GM18861 (cell line): ENCODE measurements at regions not wholly inside any gene's neighbourhood (a gene's known extent, or its start where the extent isn't known, plus 50 kb on each side); places are given as distances from the start of the nearest gene placed in this dataset.

Source experiments
- ATAC-seq: cut with Tn5 transposase; IDR thresholded peaks from one replicate; pipeline ENCODE4 v1.9.1; 2021; ENCODE audit not compliant: unreplicated experiment

DNA sequence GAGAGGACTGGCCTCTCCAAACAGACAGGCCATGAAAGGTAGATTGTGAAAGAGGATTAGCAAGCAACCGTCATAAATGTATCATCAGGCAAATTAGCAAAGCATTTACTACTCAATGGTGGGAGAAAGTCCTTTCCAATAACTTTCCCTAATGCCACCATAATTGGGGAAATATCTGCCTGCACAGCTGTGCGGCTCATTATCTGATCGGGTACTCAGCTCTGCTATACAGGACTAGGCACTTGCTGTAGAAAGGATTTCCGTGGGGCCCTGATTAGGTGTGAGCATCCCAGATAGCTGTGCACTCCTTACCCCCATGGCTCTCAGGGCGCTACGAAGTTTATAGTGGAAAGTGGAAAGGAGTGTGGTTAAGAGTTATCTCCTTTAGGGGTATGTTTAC, 309.7 kb upstream of the PLET1 start:
- no peak for ATAC-seq

DNA sequence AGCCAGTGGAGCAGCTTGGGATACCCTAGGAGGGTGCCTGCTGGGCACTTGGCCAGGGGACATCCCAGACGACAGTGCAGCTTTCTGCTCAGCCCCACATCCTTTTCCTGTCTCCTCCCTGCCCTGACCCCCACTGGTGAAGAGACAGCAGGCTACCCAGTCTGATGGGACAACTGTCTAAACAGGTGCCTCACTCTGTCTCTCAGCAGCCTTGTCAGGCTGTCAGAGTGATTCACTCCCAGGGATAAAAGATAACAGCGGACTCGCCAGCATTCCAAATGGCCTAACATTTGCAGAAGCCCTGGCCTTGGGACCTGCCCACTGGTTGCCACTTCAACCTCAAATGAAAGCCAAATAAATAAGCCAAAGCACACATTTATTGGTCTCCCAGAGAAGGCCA, 318.6 kb upstream of the PLET1 start:
- ATAC-seq: no peak

DNA sequence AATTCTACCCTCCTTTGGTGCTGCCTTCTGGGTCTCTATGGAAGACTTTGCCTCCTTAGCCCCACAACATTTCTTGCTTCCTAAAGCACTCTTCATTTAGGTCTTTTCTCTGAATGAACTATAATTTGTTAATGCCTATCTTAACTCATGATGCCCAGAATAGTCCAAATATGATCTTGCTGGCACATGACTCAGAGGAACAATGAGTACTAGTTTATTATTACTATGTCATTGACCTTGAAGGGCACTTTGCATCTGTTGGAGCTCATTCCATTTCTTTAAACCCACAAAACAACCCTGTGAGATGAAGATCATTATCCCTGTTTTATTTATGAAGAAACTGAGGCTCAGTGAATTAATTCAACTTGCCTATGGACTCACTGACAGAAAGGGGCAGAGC, 320.2 kb upstream of the PLET1 start:
- no peak for ATAC-seq

DNA sequence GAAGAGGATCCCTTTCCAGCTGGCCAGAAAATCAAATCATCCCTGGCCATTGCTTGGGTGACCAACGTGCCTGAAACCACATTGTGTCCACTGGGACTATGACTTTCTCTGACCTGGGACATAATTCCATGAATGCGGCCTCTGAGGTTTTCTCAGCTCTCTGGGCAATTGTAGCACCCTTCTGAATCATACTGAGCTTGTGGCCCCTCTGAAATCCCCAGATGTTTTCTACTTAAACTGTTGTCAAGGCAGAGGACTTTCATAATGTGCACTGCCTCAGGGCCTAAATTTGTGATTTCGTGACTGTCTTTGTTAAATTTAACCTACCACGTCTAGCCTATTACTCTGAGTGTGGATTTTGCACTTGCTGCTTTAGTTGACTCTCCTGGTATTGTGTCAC, 321.1 kb upstream of the PLET1 start:
- ATAC-seq: no peak

DNA sequence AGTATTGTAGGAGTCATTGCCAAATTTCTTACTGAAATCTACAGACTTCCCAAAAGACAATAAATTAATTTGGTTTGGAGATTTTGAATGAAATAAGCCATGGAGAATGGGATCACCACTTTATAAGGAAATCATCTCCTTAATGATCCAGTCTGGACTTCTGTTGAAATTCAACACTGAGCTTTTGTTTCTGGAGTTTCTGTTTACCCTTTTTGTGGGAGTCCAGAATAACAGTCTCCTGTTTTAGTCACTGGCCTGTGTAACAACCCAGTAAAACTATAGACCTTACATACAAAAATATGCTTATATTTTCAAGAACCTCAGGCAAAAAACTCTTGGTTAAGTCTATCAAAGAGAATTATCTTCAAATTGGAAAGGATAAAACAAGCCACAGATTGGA, 321.7 kb upstream of the PLET1 start:
- ATAC-seq: no peak

DNA sequence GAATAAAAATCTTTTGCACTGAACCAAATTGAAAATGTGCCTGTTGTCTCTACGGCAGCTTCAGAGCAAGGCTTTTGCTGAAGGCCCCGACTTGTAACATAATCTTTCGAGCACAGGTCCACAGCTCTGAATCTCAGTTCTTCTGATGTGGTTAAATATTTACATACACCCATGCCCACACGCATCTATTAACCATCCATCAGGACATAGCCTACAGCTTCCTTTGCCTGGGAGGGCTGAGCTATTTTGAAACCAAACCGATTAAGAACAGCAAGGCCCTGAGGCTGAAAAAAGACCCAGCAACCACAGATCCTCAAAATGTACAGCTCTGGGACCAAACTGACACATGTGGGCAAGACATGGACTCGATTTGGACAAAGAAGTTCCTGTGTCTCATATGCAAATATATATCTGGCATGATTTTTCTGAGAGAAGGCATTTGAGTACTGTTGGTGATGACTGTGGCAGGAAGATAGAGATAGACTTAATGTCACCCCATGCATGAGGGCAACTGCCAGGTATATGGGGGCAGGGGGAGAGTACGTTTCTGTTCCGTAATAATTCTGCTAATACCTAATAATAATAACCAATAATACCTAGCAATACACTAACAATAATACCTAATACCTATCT, 322.7 kb upstream of the PLET1 start:
- ATAC-seq: peak; percentile 82

DNA sequence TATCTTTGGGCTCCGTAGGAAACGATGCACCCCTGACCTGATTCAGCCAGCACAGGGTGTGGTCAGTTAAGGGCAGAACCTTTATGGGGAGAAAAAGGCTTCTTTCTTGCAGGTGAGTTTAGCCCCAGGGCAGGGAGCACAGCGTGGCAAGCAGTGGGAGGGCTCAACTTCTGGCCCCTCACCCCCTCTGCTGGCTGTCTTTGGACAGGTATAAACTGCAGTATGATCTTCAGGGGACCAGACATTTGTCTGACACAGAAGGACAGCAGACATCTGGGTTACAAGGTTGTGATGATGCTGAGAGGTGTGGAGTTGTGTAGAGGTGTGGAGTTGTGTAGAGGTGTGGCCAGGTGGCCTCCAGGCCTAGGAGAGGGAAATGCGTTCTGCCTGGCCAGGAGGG, 324.0 kb upstream of the PLET1 start:
- no peak for ATAC-seq

DNA sequence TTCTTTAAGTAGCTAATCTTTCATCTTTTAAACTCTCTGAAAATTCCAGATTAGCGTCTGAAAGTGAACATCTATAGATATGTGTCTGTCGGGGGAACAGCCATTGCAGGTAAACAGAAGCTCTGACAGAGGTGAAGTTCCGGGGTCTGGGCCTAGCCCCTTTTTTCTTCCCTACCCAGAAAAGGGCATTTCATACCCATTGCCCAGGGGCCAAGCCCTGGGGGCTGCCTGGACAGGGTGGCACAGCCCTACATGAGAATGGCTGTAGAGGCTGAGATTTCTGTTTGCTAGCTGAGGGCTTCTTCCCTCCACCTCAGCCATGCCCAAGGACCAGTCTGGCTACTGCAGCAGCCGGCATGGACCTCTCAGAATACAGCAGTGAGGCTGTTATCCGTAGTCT, 327.0 kb upstream of the PLET1 start:
- no peak for ATAC-seq

DNA sequence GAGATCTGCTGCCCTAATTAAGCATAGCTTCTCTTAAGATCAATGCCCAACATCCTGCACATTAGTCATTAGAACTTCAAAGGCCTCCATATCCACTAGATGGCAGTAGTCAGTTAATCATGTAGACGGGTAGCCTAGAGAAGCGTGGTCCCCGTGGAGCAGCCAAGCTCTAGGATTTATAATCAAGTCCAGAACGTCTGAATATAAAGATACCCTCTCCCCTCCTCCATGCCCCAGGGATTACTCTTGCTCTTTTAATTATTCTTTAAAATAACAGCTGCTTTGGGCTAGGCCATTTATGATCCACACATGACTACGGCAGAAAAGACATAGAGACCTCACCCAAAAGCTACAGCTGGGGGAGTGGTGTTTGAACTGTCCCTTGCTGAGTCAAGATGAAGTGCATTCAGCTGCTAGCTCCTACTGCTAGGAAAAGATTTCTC, 327.6 kb upstream of the PLET1 start:
- ATAC-seq: peak; percentile 35

DNA sequence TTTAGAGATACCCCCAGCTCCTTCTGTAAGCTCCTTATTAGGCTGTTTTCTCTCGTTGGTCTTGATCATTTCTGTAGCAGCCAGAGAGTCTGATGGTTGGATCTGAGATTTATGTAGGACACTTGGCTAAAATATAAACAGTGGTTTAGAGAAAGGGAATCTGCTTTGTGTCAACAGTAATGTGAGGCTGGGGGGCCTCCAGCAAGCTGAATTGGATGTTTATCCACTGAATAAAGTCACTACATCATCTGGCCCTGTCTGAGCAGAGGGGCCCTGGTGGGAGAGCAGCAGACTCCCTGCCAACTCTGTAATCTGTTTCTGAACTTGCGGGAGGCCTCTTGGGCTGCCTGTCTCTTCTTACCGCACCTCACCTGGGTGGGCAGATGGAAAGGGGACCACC, 328.5 kb upstream of the PLET1 start:
- ATAC-seq: no peak

DNA sequence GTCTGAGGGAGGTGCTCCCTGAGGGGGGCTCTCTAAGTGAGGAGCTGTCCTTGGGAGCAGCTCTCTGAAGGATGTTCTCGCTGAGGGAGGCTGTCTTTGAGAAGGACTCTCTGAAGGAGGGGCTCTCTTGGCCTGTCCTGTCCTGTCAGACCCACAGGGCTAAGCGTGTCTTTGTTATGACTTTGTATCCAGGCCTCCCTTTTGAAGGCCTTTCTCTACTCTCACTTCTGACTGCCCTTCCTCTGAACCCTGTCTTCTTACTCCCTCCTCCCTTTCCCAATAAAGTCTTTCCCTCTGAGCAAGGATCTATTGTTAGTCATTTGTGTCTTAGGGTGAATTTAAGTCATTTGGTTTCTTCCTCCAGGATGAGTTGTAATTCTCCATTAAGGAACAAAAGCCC, 330.1 kb upstream of the PLET1 start:
- ATAC-seq: no peak

DNA sequence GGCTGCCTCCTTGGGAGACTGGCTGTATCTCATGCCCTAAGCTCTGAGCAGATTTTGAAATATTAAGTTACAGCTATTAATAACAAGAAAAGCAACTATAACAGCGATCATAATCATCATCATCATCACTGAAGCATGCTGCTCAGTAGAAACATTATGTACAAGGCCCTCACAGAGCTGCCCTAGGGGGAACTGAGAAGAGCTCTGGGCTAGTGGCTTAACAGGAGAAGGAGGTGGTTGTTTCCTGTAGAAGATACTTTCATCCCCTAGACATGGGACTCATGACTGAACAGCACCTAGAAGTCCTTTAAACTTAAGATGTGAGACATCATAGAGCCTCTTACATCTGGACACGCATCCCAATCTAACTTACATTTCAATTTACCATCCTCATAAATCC, 332.8 kb upstream of the PLET1 start:
- no peak for ATAC-seq

DNA sequence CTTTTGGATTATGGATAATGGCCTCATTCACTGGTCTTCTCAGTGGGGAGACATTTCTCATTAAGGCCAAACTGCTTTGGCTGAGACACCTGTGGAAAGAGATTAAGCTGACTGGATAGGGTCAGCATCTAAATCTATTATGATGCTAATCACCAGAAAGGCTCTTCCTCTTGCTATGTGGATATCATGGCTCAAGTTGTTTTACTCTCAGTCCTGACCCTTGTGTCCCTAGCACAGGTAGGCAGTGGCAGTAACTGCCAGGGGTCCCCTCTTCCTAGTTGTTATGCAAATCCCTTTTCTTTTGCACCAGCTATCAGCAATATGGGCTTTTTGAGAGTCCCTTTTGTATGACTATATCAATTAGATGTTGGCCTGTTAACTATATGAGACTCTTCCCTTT, 335.7 kb upstream of the PLET1 start:
- no peak for ATAC-seq

DNA sequence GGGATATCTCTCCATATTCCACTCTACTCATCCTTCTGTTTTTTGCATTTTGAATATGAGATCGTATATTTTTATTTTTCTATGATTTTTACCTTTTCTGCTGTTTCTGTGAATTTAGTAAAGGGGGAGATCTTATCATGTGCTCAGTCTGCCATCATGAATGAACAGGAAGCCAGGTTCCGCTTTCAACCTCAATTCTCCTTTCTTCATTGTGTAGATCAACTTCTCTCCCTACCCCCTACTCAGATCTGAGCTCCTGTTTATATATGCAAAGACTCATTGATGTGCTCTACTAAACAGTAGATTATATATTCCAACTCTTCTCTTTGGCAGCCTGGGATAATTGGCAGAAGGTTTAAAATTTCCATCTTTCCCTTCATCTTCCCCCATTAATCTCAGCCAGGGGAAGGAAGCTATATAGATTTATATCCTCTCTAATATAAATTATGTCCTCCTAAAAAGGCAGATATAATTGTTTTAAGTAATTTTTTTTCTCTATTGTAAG, 336.7 kb upstream of the PLET1 start:
- ATAC-seq: no peak

DNA sequence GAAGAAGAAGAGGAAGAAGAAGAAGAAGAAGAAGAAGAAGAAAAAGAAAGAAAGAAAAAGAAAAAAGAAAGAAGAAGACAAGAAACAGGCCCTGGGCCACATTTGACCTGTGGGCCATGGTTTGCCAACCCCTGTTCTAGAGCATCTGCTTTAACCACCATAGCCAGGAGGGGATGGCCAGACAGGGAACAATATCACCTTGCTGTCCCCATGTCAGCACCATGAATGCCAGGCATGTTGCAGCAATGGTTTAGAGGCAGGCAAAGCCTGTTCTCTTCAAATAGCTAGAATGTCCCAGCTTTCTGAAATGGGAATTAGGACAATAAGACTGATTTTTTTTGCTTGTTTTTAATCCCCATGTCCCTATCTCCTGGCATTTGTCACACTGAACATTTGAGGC, 338.6 kb upstream of the PLET1 start:
- ATAC-seq: no peak

DNA sequence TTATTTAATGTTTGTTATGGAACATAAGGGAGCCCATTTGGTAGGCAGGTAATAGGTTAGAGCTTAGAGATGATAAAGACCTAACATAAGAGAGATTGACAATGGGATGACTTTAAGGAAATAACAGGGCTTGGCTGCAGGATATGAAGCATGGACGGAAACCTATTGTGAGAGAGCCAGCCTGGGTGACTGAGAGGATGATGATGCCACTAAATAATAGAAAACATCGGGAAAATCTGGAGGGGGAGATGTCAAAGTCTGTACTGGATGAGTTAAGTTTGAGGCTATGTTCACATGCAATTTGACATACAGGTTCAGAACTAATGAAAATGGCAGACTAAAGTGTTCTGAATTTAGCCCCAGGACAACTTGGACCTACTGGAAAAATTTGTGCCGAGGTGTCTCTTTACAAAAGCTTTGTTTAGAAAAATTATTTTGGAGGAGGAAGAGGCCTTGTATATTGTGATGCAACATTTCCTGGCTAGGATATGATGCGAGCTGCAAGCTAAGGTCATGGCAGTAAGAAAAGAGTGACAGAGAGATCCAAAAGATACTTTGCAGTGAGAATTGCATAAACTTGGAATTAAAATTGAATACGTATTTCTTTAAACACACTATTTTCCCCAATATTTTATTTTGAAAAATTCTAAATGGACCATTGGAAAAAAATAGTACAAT, 339.3 kb upstream of the PLET1 start:
- no peak for ATAC-seq

DNA sequence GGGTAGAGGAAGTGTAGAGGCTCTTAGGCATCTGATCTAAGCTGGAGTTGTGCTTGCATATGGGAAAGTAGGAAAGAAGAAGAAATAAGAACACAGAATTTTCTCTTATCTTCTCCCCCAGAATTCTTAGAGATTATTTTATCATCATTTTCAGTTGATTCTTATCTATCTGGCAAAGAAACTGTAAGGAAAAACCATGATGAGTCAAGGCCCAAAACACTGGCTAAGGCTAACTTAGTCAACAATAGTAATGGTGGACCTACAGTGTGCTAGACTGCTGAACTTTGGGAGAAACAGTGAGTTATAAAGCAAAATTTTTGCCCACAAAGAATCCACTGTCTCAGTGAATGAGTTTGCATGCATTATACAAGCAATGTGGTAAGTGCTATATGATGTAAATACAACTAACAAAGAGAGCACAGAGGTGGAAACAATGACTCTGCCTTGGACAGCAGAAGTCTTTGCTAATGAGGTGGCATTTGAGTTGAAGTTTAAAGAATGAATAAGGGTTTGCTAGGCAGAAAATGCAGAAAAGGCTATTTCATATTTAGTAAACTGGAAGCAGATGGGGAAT, 344.5 kb upstream of the PLET1 start:
- ATAC-seq: no peak

DNA sequence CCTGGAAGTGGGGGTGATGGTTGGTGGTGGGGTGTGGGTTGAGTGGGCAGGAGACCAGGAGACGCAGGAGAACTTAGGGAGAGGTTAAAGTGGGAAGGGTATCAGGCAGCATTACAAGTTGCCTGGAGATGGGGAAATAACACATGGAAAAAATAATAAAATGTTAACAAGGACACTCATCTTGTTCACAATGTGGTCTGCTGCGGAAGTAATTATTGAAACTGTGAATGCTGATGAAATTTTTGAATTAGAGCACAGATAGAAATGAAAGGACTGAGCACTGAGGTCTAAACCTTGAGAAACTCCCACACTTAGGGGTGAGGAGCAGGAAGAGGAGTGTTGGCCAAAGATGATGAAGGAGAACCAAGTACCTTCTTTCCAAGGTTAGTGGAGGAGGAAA, 346.0 kb upstream of the PLET1 start:
- ATAC-seq: no peak

DNA sequence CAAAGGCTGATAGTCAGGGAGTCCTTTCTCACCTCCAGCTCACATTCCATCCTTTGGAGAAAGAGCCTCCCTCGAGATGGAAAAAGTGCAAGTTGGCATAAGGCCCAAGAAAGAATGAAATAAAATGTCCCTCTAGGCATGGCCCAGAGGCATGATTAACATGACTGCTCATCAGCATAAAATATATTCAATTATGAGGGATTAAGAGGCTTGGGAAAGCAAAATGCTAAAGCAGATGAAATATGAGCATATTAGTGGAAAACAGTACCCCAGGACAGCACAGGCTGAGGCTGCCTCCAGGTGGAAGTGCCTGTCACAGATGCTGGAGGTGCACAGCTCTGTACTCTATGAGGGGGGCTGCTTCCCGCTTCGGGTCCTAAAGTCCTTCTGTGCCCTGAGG, 347.8 kb upstream of the PLET1 start:
- ATAC-seq: no peak

DNA sequence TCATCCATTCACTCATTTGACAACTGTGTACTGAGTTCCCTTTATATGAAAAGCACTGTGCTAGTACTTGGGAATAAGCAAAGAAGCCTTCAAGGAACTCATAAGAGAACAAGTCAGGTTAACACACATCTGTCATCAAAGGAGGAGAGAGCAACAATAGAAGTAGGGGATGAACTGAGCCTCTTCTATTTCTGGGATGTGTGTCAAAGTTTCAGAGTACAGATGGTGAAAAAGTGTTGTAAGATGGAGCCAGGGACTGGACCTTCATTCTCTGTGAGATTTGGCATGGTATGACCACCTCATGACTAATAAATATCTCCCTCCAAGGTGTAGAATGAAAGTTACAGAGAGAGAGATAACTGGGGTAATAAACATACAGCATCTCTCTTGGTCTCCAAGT, 349.8 kb upstream of the PLET1 start:
- ATAC-seq: no peak

DNA sequence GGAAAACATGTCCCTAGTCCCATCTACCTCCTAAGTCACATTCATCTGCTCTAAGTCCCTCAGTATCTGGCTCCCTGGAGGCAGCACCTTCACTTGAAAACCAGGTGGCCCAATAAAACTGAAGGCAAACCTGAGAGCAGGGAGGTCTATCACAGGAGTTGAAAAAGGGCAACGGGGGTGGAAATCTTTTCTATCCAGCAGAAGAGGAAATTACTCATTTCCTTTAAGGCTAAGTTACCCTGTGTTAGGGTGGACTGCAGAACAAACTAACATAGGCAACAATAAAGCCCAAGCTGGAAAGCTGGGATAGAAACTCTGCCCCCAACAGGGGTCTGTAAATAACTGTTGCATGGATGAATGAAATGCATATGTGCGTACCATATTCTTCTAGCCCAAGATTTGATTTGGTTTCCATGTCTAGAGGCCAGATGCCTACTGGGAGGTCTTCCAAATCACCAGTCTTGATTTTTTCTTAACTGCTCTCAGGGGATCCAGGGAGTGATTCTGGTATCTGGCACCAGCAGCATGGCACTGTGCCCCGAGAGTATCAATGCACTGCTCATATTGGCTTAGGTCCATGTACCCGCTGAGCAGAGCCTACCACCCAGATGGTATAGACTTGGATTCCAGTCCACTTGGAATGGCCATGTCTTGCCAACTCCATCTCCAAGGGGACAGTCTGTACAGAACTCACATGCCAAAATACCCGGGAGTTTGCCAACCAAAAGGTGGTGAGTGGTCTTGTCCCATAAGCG, 350.0 kb upstream of the NCAM1 start:
- no peak for ATAC-seq

DNA sequence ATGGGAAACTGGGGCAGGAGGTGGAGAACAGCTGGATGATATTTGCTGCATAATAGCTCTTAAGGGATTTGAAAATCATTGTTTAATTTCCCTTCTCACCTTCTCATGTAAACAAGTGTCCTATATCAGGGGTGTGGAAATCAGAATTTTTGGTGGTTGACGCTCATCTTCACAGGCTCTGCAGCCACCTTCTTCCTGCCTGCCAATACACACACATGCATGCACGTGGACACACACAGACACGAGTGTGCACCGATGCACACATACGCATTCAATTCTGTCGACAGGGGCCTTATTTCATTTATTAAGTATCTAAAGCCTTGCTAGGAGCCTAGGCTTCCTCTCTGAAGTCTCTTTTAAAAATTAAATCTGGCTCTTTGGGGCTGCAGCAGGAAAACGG, 349.4 kb upstream of the NCAM1 start:
- no peak for ATAC-seq
